Liver (tissue), 8 donors: ENCODE measurements at regions not wholly inside any gene's neighbourhood (a gene's known extent, or its start where the extent isn't known, plus 50 kb on each side); places are given as distances from the start of the nearest gene placed in this dataset.

Experiments used
- DNase-seq: peaks from one replicate; pipeline ENCODE4 v3.0.0-alpha.2; 2017; ENCODE audit warnings: low spot score
- H3K27ac ChIP-seq, 2 donors: one replicate each; pipeline ENCODE4 v1.7.0; 2013; ENCODE audit warnings: inconsistent platforms in 2 of 2, low read length in 2 of 2, control low read depth in 1 of 2, low read depth in 1 of 2, mild to moderate bottlenecking in 1 of 2
- H3K27me3 ChIP-seq, 4 donors: one replicate each; pipeline versions ENCODE4 v1.6.1 to v1.7.0; 2013; ENCODE audit warnings: low read length in 3 of 4, inconsistent platforms in 1 of 4, mild to moderate bottlenecking in 1 of 4, moderate library complexity in 1 of 4; ENCODE audit not compliant: control insufficient read depth in 4 of 4, insufficient read depth in 4 of 4
- H3K36me3 ChIP-seq, 4 donors: one replicate each; pipeline versions ENCODE4 v1.6.1 to v1.7.0; 2013; ENCODE audit warnings: low read length in 3 of 4, mild to moderate bottlenecking in 3 of 4, low read depth in 1 of 4, moderate library complexity in 1 of 4; ENCODE audit not compliant: control insufficient read depth in 4 of 4, insufficient read depth in 3 of 4
- H3K4me1 ChIP-seq, 4 donors: one replicate each; pipeline versions ENCODE4 v1.6.1 to v1.7.0; 2013; ENCODE audit warnings: low read length in 3 of 4, mild to moderate bottlenecking in 3 of 4, moderate library complexity in 1 of 4; ENCODE audit not compliant: control insufficient read depth in 4 of 4, insufficient read depth in 4 of 4
- H3K4me3 ChIP-seq, 3 donors: one replicate each; pipeline versions ENCODE4 v1.6.1 to v1.7.0; 2013; ENCODE audit warnings: low read length in 3 of 3, control low read depth in 1 of 3, low read depth in 1 of 3, mild to moderate bottlenecking in 1 of 3
- H3K9ac ChIP-seq, 2 donors: one replicate each; pipeline ENCODE4 v1.7.0; 2013; ENCODE audit warnings: low read length in 2 of 2, mild to moderate bottlenecking in 2 of 2, moderate library complexity in 2 of 2, control low read depth in 1 of 2, low read depth in 1 of 2
- H3K9me3 ChIP-seq, 4 donors: one replicate each; pipeline versions ENCODE4 v1.6.1 to v1.7.0; 2013; ENCODE audit warnings: low read length in 3 of 4; ENCODE audit not compliant: control insufficient read depth in 4 of 4
- EGR1 ChIP-seq, 2 donors: IDR thresholded peaks; 2 replicates each; pipeline ENCODE4 v1.6.1; 2016 to 2018; ENCODE audit warnings: antibody characterized with exemption in 2 of 2, low read depth in 2 of 2
- FOXA1 ChIP-seq: IDR thresholded peaks from 2 replicates; pipeline ENCODE4 v1.6.1; 2016; ENCODE audit warnings: antibody characterized with exemption
- FOXA2 ChIP-seq: IDR thresholded peaks from 2 replicates; pipeline ENCODE4 v1.6.1; 2016; ENCODE audit warnings: antibody characterized with exemption
- GABPA ChIP-seq, 2 donors: IDR thresholded peaks in 1 of 2; conservative IDR thresholded peaks in 1 of 2; 2 replicates each; pipeline ENCODE4 v1.6.1; 2016; ENCODE audit warnings: antibody characterized with exemption in 2 of 2, mild to moderate bottlenecking in 1 of 2, moderate library complexity in 1 of 2
- HNF4A ChIP-seq, 2 donors: conservative IDR thresholded peaks; 2 replicates each; pipeline ENCODE4 v1.6.1; 2016; ENCODE audit warnings: antibody characterized with exemption in 2 of 2, mild to moderate bottlenecking in 2 of 2
- HNF4G ChIP-seq: IDR thresholded peaks from 2 replicates; pipeline ENCODE4 v1.6.1; 2016; ENCODE audit warnings: antibody characterized with exemption
- JUND ChIP-seq, 2 donors: IDR thresholded peaks; 2 replicates each; pipeline ENCODE4 v1.6.1; 2016; ENCODE audit warnings: antibody characterized with exemption in 2 of 2
- NR2F2 ChIP-seq: IDR thresholded peaks from 2 replicates; pipeline ENCODE4 v1.6.1; 2016; ENCODE audit warnings: antibody characterized with exemption
- RAD21 ChIP-seq, 2 donors: IDR thresholded peaks; 2 replicates each; pipeline ENCODE4 v1.6.1; 2016; ENCODE audit warnings: antibody characterized with exemption in 2 of 2, mild to moderate bottlenecking in 2 of 2
- RXRA ChIP-seq, 2 donors: IDR thresholded peaks; 2 replicates each; pipeline ENCODE4 v1.6.1; 2017 to 2018; ENCODE audit warnings: antibody characterized with exemption in 2 of 2, mild to moderate bottlenecking in 1 of 2
- SP1 ChIP-seq: IDR thresholded peaks from 2 replicates; pipeline ENCODE4 v1.6.1; 2018; ENCODE audit warnings: antibody characterized with exemption, mild to moderate bottlenecking
- TAF1 ChIP-seq: conservative IDR thresholded peaks from 2 replicates; pipeline ENCODE4 v1.6.1; 2016; ENCODE audit warnings: antibody characterized with exemption, mild to moderate bottlenecking
- YY1 ChIP-seq: IDR thresholded peaks from 2 replicates; pipeline ENCODE4 v1.6.1; 2016; ENCODE audit warnings: antibody characterized with exemption, mild to moderate bottlenecking
- WGBS: extraction: QIAGEN DNeasy Blood & Tissue Kit; methylation state at CpG from one replicate; pipeline ENCODE4 v1.1.7; 2013; 5-methylcytosine and 5-hydroxymethylcytosine counted together
- TF ChIP-seq, protein P1 (sequence below): IDR thresholded peaks from 2 replicates; pipeline ENCODE4 v1.6.1; 2016; ENCODE audit warnings: antibody characterized with exemption
- TF ChIP-seq, protein P2 (sequence below): IDR thresholded peaks from 2 replicates; pipeline ENCODE4 v1.6.1; 2016; ENCODE audit warnings: antibody characterized with exemption, mild to moderate bottlenecking
- TF ChIP-seq, protein P3 (sequence below): fragments of 150-350 bp; IDR thresholded peaks from 2 replicates; pipeline ENCODE4 v1.5.1; 2017; ENCODE audit warnings: improper control_type of control experiment, low read depth, low read length; ENCODE audit not compliant: missing input control
- TF ChIP-seq, protein P4 (sequence below): IDR thresholded peaks from 2 replicates; pipeline ENCODE4 v1.6.1; 2016; ENCODE audit warnings: antibody characterized with exemption
- TF ChIP-seq, protein P5 (sequence below): IDR thresholded peaks from 2 replicates; pipeline ENCODE4 v1.6.1; 2016; ENCODE audit warnings: antibody characterized with exemption
- donor health status: healthy.
- donor health status: healthy.
- donor health status: healthy.
- donor health status: healthy.
- donor health status: healthy.

DNA sequence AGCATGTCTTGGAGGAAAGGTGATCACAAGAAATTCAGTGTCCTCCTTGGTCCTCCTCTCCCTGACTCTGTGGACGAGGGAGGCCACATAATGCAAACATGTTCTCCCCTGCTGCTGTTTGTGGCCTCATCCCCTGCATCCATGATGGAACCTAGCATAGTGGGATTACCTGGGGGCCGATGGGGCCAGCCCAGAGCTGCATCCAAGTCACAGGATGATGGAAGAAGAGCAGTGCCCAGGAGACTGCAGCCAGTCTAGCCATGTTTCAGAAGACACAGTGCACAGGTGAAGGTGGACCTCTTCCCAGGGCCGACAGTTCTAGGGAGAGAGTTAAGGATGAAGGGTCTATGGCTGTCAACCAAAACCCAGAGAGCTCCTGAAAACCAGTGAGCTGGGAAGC is 213.6 kb upstream of the B3GAT1 start:
- Histone ChIP-seq H3K9ac (no peak overlapping the region), H3K36me3 (no peaks in the 10 kb centered on the region), H3K27ac (no peak overlapping the region), H3K27me3 (peaks cover 0 to 8% (median 0%) of the 10 kb centered on the region in 4 donors), H3K9me3 (no peaks in the 10 kb centered on the region), H3K4me1 (no peaks in the 10 kb centered on the region), H3K4me3 (no peak overlapping the region)
- 76% methylated on average over 3 of the region's 3 CpGs for WGBS
- TF ChIP-seq, protein P1, sequence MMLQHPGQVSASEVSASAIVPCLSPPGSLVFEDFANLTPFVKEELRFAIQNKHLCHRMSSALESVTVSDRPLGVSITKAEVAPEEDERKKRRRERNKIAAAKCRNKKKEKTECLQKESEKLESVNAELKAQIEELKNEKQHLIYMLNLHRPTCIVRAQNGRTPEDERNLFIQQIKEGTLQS = no peak
- TF ChIP-seq HNF4A (conservative IDR thresholded peaks at IDR 0.05) (no peak), EGR1 (IDR thresholded peaks at IDR 0.05; ENCODE audit: low read depth in 2 of 2) (no peak), HNF4G (no peak), FOXA1 (no peak), YY1 (no peak), JUND (IDR thresholded peaks at IDR 0.05) (no peak), FOXA2 (no peak)
- TF ChIP-seq, protein P2, sequence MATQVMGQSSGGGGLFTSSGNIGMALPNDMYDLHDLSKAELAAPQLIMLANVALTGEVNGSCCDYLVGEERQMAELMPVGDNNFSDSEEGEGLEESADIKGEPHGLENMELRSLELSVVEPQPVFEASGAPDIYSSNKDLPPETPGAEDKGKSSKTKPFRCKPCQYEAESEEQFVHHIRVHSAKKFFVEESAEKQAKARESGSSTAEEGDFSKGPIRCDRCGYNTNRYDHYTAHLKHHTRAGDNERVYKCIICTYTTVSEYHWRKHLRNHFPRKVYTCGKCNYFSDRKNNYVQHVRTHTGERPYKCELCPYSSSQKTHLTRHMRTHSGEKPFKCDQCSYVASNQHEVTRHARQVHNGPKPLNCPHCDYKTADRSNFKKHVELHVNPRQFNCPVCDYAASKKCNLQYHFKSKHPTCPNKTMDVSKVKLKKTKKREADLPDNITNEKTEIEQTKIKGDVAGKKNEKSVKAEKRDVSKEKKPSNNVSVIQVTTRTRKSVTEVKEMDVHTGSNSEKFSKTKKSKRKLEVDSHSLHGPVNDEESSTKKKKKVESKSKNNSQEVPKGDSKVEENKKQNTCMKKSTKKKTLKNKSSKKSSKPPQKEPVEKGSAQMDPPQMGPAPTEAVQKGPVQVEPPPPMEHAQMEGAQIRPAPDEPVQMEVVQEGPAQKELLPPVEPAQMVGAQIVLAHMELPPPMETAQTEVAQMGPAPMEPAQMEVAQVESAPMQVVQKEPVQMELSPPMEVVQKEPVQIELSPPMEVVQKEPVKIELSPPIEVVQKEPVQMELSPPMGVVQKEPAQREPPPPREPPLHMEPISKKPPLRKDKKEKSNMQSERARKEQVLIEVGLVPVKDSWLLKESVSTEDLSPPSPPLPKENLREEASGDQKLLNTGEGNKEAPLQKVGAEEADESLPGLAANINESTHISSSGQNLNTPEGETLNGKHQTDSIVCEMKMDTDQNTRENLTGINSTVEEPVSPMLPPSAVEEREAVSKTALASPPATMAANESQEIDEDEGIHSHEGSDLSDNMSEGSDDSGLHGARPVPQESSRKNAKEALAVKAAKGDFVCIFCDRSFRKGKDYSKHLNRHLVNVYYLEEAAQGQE = no peak
- TF ChIP-seq, protein P3, sequence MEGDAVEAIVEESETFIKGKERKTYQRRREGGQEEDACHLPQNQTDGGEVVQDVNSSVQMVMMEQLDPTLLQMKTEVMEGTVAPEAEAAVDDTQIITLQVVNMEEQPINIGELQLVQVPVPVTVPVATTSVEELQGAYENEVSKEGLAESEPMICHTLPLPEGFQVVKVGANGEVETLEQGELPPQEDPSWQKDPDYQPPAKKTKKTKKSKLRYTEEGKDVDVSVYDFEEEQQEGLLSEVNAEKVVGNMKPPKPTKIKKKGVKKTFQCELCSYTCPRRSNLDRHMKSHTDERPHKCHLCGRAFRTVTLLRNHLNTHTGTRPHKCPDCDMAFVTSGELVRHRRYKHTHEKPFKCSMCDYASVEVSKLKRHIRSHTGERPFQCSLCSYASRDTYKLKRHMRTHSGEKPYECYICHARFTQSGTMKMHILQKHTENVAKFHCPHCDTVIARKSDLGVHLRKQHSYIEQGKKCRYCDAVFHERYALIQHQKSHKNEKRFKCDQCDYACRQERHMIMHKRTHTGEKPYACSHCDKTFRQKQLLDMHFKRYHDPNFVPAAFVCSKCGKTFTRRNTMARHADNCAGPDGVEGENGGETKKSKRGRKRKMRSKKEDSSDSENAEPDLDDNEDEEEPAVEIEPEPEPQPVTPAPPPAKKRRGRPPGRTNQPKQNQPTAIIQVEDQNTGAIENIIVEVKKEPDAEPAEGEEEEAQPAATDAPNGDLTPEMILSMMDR = no peak
- no peak for DNase-seq

DNA sequence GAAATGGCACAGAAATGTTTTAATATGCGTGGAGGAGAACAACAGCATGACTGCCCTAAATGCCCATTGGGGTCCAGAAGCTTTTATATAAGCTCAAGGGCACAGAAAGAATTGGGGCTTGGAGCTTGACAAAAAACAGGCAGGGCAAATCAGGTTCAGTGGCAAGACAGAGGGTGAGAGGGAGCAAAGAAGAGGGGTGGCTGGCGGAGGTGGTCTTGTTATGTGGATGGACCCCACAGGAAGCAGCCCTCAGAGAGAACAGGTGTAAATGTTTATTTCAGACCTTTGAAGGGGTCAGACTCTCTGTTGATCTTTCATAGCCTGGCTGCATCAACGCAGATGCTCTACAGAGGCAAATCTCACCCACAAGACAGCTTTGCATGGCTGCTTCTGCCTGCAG is 213.1 kb upstream of the B3GAT1 start:
- Histone ChIP-seq H3K27me3 (peaks cover 0 to 8% (median 0%) of the 10 kb centered on the region in 4 donors), H3K36me3 (no peaks in the 10 kb centered on the region), H3K27ac (no peak overlapping the region), H3K4me3 (no peak overlapping the region), H3K9ac (no peak overlapping the region), H3K4me1 (no peaks in the 10 kb centered on the region), H3K9me3 (no peaks in the 10 kb centered on the region)
- 73% methylated on average over 3 of the region's 3 CpGs for WGBS
- TF ChIP-seq EGR1 (IDR thresholded peaks at IDR 0.05; ENCODE audit: low read depth in 2 of 2) (no peak), FOXA1 (no peak), FOXA2 (no peak), HNF4A (conservative IDR thresholded peaks at IDR 0.05) (no peak), SP1 (no peak), YY1 (no peak), GABPA (IDR thresholded peaks at IDR 0.05 in 1 of 2, conservative IDR thresholded peaks at IDR 0.05 in 1 of 2) (no peak), RXRA (IDR thresholded peaks at IDR 0.05) (no peak), JUND (IDR thresholded peaks at IDR 0.05) (no peak), NR2F2 (no peak), HNF4G (no peak), RAD21 (IDR thresholded peaks at IDR 0.05) (no peak), TAF1 (no peak)
- TF ChIP-seq, protein P2 = no peak
- TF ChIP-seq, protein P1 = no peak
- TF ChIP-seq, protein P3 = no peak
- TF ChIP-seq, protein P4, sequence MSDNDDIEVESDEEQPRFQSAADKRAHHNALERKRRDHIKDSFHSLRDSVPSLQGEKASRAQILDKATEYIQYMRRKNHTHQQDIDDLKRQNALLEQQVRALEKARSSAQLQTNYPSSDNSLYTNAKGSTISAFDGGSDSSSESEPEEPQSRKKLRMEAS = no peak
- TF ChIP-seq, protein P5, sequence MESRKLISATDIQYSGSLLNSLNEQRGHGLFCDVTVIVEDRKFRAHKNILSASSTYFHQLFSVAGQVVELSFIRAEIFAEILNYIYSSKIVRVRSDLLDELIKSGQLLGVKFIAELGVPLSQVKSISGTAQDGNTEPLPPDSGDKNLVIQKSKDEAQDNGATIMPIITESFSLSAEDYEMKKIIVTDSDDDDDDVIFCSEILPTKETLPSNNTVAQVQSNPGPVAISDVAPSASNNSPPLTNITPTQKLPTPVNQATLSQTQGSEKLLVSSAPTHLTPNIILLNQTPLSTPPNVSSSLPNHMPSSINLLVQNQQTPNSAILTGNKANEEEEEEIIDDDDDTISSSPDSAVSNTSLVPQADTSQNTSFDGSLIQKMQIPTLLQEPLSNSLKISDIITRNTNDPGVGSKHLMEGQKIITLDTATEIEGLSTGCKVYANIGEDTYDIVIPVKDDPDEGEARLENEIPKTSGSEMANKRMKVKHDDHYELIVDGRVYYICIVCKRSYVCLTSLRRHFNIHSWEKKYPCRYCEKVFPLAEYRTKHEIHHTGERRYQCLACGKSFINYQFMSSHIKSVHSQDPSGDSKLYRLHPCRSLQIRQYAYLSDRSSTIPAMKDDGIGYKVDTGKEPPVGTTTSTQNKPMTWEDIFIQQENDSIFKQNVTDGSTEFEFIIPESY = no peak
- no peak for DNase-seq
